CD1c-positive myeloid dendritic cell (primary cell): ENCODE measurements at regions not wholly inside any gene's neighbourhood (a gene's known extent, or its start where the extent isn't known, plus 50 kb on each side); places are given as distances from the start of the nearest gene placed in this dataset.

Source experiments
- DNase-seq: peaks from one replicate; pipeline ENCODE4 v3.0.0-alpha.2; 2016; ENCODE audit errors: extremely low spot score

GRCh38 chr15:35725353-35725752 is 179.4 kb upstream of the DPH6 start:
- no peak for DNase-seq

- DNase-seq, result no peak
These were observed 181.7 kb upstream of the DPH6 start for GRCh38 chr15:35727627-35728026.

DNA sequence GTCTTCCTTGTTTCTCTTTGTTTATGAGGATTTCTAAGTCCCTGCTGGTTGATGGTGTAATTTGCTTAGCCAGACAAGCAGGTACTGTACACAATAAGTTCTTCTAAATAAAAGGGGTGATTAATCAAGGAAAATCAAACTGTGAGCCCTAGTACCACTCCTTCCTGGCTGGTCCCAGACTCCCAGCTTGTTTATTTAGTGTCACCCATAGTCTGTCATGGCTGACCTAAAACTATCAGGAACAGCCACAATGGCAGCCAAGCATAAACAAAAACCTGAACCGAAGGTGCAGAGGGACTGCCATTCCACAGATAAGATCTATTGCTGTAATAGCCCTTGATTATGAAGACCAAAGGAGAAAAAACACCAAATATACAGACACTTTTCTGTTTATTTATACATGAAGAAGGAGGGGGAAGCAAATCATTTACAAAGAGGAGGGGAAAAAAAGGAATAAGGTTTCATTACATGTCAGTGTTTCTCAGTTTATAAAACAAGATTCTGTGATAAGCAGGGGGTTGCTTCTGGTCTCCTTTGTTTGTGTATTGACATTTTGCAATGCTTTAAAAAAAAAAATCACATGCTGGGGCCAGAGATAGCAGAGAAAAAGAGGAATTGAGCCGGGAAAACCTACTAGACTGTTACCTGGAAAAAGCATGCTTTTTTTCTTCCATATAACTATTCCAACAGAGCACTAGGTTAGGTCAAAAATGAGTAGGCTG is 182.4 kb upstream of the DPH6 start:
- no peak for DNase-seq

- no peak for DNase-seq
These were observed 190.2 kb upstream of the DPH6 start for GRCh38 chr15:35736150-35736549.

GRCh38 chr15:35737441-35737840 is 191.5 kb upstream of the DPH6 start:
- no peak for DNase-seq

DNA sequence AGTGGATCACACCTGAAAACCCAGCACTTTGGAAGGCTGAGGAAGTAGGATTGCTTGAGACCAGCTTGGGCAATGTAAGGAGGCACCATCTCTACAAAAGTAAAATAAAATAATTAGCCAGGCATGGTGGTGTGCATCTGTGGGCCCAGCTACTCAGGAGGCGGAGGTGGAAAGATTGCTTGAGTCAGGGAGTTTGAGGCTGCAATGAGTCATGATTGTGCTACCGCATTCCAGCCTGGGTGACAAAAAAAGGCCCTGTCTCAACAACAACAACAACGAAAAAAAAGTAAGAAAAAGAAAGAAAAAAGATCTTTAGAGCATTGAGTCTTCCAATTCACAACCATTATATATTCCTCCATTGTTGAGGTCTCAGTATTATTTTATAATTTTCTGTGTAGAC is 192.4 kb upstream of the DPH6 start:
- no peak for DNase-seq

DNA sequence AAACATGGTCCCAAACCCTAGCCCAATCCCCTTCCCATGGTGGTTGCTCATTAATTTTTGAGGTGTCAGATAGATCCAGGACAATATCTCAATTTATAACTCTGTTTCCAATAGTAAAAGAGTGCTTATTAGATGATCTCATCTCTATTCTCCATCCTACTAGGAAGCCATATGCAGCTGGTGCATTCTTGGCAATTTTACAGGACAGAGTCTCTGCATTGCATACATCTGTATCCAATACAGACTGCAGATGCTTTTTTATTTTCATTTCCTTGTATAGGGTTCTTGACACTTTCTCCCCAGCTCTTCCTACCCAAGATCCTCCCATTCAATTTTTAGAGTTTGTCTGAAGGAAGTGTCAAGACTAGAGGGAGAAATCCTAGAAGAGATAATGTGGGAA is 194.8 kb upstream of the DPH6 start:
- no peak for DNase-seq

DNA sequence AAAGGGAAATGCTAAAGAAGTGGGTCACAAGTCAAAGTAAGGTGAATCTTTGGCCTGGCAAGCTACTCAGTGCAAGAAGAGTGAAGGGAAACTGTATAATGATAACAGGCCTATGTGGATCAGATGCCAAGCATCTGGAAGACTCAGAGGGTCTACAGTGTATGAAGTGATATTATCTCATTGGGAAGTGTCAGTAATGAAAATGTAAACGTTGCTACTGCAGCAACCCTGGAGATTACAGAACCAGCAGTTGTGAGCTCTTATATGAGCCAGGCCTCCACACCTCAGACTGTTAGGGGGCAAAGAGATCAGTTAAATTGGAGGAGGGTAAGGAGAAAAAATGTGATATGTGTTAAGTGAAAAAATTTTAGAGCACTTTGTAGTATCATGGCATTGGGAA is 195.4 kb upstream of the DPH6 start:
- DNase-seq, result no peak

DNA sequence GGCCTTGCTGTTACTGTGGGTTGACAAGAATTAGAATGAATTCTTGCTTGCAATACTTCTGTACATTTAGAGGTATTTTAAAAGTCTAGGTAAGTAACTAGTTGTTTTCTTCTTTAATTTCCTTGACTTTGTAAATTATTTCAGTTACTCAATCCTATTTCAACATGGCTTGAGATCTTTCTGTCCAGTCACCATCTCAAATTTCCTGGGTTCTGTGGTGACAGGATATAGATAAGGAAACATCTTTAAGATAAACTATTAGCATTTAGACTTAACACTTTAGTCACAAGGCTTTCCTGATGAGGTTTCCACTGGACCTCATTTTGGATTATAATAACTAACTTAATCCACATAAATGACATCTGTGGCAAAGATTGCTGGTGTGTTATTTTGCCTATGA is 195.9 kb upstream of the DPH6 start:
- no peak for DNase-seq

GRCh38 chr15:35743321-35743720 is 197.4 kb upstream of the DPH6 start:
- no peak for DNase-seq

- no peak for DNase-seq
These were observed 200.2 kb upstream of the DPH6 start for GRCh38 chr15:35746121-35746520.

DNA sequence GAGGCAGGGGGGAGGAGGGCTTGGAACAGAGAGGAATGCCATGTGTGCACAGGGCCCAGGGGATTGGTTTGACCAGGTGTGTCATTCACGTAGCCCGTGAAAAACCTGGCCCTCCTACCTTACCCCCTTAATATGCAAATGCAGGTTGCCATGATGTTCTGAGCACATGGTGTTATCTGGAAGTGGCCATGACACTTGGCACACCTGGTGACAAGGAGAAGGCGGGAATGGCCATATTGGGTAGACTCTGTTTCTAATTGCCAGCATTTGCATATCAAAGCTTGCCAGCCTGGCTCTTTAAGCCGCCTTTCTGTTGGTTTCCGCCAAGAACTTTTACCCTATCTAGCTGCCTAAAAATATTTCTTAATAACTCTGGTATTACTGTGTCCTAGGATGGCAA is 202.1 kb upstream of the DPH6 start:
- no peak for DNase-seq

DNA sequence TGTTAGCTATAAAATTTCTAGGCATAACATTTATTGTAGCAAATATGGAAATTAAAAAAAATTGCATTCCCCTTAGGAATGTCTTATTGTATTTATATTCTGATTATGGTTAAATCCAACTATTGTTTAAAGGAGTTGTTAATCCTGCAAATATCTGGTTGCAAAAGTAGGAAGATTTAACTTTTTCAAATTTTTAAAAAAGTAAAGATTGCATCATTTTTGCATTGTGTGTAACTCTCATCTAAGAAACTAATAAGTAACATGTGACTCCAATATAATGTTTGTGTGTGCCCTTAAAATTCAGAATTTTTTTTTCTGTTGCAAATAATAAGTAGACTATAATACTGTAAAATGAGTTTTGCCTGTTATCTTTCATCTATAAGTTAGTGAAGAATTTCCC is 204.1 kb upstream of the DPH6 start:
- no peak for DNase-seq

DNA sequence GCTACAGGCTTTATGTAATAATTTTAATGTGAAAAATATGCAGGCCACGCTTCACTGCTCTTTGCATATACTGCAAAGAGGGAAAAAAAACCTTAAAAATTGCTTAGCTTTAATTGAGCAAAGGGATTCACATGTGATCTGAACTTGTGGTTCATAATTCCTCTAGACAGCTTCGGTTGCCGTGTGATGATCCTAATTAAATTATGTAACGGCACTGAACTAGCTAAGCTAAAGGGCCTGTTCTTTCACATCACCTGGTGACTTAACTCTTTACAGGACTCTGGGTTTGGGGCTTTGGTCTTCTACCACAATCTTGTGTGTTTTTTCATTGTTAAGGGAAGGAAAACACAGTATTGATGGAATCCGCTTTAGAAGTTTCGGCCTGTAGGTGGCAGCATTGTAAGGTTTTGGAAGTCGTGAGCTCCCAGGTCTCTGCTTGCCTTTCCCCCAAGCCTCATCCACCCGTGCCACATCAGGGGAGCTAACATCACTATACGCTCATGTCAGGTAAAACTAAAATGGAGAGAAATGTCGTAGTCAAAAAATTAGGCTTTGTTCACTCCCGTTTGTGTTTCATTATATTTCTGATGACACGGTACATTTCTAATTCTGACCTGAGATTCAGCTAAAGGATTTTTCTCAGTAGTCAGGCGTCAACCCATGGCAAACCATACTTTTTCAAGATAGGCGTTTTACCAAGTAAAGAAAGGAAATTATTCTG is 205.6 kb upstream of the DPH6 start:
- peak; percentile 35 for DNase-seq

GRCh38 chr15:35752134-35752466 is 206.1 kb upstream of the DPH6 start:
- DNase-seq, result no peak

DNA sequence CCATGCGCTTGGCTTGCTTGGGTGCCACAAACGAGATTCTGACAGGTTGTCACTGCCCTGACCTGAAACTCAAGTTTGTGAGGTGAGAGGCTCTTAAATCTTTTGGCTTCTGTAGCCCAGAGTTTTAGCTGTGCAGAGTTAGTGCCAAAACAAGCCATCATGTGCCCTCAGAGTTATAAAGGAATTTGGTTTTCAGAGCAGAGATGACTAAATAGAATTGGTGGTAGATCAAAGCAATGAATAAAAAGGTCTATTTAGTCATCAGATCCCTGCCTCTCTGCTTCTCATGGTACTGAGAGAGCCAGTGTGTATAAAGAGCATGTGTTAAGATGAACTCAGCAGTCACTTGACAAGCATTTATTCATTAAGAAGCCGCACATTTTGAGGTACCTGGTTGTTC is 207.5 kb upstream of the DPH6 start:
- DNase-seq, result no peak

- no peak for DNase-seq
These were observed 209.4 kb upstream of the DPH6 start for GRCh38 chr15:35755237-35755802.

DNA sequence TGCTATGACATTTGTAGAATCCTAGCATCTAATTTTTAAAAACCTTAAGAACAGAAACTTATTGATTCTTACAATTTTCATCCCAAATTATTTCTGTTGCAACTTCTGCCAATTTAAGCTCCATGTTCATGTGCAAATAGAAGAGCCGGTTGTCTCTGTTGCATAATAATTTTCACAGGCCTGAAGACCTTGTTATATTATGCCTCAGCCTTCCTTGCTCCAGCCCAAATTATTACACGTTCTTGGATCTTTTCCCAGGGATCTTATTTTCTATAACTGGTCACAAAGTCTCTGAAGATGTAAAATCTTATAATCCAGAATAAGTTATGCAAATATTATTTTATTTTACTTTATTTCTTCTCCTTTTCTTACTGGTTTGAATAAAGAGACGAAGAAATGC is 210.7 kb upstream of the DPH6 start:
- DNase-seq, result no peak

DNA sequence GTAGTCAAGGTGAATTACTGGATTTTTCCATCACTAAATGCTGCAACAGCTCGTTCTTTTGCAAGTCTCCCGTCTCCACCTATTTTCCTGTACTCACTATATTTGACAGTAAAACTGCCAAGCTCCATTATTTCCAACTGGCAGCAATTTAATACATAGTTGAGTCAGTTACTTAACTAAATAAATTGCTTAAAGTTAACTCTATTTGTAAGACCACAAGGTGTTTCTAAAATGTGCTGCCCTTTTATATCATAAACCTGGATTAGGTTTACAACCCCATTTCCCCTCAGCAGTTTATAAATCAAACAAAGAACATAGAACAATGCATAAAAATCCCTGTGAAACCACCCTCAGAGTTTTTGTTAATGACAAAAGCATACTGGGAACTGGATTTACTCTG is 211.4 kb upstream of the DPH6 start:
- DNase-seq, result no peak

- no peak for DNase-seq
These were observed 211.8 kb upstream of the DPH6 start for GRCh38 chr15:35757765-35758164.

- no peak for DNase-seq
These were observed 218.9 kb upstream of the DPH6 start for GRCh38 chr15:35764661-35765519.

GRCh38 chr15:35768949-35769348 is 223.0 kb upstream of the DPH6 start:
- no peak for DNase-seq

DNA sequence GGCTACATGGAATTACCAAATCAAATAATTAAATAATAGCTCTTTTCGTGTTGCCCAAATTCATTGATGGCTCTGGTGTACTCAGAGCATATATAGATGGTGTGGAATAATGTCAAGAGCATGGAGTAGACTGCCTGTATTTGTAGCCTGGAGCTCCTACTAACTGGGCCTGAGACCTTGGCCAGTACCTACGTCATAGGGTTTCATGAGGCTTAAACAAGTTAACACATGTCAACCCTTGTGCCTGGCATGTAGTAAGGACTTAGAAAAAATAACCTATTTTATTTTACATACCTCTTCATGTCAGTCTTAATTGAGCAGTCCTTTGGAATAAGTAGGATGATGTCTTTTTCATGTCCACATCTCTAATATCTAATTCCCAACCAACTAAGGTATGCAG is 223.7 kb upstream of the DPH6 start:
- DNase-seq, result no peak
